ENCODE measurements at regions not wholly inside any gene's neighbourhood (a gene's known extent, or its start where the extent isn't known, plus 50 kb on each side); places are given as distances from the start of the nearest gene placed in this dataset.

GRCh38 chr5:142253938-142254337 is 70.9 kb downstream of the SPRY4 start:
- TF ChIP-seq ZNF70 (CRISPR knock-in tag; IDR thresholded peaks at IDR 0.05): no peak
- TF ChIP-seq ARNTL (CRISPR knock-in tag; IDR thresholded peaks at IDR 0.05; ENCODE audit: borderline replicate concordance, low read depth): no peak
- TF ChIP-seq ZFP3 (CRISPR knock-in tag; IDR thresholded peaks at IDR 0.05): no peak
- TF ChIP-seq, protein P1, sequence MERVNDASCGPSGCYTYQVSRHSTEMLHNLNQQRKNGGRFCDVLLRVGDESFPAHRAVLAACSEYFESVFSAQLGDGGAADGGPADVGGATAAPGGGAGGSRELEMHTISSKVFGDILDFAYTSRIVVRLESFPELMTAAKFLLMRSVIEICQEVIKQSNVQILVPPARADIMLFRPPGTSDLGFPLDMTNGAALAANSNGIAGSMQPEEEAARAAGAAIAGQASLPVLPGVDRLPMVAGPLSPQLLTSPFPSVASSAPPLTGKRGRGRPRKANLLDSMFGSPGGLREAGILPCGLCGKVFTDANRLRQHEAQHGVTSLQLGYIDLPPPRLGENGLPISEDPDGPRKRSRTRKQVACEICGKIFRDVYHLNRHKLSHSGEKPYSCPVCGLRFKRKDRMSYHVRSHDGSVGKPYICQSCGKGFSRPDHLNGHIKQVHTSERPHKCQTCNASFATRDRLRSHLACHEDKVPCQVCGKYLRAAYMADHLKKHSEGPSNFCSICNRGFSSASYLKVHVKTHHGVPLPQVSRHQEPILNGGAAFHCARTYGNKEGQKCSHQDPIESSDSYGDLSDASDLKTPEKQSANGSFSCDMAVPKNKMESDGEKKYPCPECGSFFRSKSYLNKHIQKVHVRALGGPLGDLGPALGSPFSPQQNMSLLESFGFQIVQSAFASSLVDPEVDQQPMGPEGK (CRISPR knock-in tag; IDR thresholded peaks at IDR 0.05; ENCODE audit: borderline replicate concordance): no peak
- no peak for TF ChIP-seq ESRRG (CRISPR knock-in tag; IDR thresholded peaks at IDR 0.05)
- no peak for TF ChIP-seq RARB (CRISPR knock-in tag; IDR thresholded peaks at IDR 0.05)
- no peak for TF ChIP-seq ZFP30 (CRISPR knock-in tag; IDR thresholded peaks at IDR 0.05)
- TF ChIP-seq, protein P2, sequence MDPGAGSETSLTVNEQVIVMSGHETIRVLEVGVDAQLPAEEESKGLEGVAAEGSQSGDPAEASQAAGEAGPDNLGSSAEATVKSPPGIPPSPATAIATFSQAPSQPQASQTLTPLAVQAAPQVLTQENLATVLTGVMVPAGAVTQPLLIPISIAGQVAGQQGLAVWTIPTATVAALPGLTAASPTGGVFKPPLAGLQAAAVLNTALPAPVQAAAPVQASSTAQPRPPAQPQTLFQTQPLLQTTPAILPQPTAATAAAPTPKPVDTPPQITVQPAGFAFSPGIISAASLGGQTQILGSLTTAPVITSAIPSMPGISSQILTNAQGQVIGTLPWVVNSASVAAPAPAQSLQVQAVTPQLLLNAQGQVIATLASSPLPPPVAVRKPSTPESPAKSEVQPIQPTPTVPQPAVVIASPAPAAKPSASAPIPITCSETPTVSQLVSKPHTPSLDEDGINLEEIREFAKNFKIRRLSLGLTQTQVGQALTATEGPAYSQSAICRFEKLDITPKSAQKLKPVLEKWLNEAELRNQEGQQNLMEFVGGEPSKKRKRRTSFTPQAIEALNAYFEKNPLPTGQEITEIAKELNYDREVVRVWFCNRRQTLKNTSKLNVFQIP (CRISPR knock-in tag; IDR thresholded peaks at IDR 0.05; ENCODE audit: borderline replicate concordance, low read depth): no peak
- TF ChIP-seq, protein P3, sequence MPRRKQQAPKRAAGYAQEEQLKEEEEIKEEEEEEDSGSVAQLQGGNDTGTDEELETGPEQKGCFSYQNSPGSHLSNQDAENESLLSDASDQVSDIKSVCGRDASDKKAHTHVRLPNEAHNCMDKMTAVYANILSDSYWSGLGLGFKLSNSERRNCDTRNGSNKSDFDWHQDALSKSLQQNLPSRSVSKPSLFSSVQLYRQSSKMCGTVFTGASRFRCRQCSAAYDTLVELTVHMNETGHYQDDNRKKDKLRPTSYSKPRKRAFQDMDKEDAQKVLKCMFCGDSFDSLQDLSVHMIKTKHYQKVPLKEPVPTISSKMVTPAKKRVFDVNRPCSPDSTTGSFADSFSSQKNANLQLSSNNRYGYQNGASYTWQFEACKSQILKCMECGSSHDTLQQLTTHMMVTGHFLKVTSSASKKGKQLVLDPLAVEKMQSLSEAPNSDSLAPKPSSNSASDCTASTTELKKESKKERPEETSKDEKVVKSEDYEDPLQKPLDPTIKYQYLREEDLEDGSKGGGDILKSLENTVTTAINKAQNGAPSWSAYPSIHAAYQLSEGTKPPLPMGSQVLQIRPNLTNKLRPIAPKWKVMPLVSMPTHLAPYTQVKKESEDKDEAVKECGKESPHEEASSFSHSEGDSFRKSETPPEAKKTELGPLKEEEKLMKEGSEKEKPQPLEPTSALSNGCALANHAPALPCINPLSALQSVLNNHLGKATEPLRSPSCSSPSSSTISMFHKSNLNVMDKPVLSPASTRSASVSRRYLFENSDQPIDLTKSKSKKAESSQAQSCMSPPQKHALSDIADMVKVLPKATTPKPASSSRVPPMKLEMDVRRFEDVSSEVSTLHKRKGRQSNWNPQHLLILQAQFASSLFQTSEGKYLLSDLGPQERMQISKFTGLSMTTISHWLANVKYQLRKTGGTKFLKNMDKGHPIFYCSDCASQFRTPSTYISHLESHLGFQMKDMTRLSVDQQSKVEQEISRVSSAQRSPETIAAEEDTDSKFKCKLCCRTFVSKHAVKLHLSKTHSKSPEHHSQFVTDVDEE (CRISPR knock-in tag; IDR thresholded peaks at IDR 0.05): no peak
- no peak for TF ChIP-seq TCF4 (CRISPR knock-in tag; IDR thresholded peaks at IDR 0.05; ENCODE audit: borderline replicate concordance)

All from SK-N-SH treated with all-trans-retinoic acid at 6 μM for 48 hours (cell line).